K562 (cell line): ENCODE measurements at regions not wholly inside any gene's neighbourhood (a gene's known extent, or its start where the extent isn't known, plus 50 kb on each side); places are given as distances from the start of the nearest gene placed in this dataset.

ENCODE experiments used
- ATAC-seq: fragments of 200-7000 bp; cut with Tn5 transposase; 3 replicates; pipeline ENCODE4 v1.9.1; 2020; ENCODE audit warnings: moderate library complexity
- BruUV-seq: library from RNA; stranded (reverse); fragments of 400-500 nt; replicated peaks from 2 replicates; lab custom pipeline; 2021; lab: Mats Ljungman, UMichigan
- CTCF ChIA-PET: fragments of 300-600 bp; formaldehyde crosslinking; extraction: SDS; loops from one replicate; lab custom pipeline; 2021; ENCODE audit warnings: low intra/inter-chr PET ratio; lab: Yijun Ruan, JAX
- POLR2A ChIA-PET: fragments of 300-600, 350-650 bp; sonication (Branson Sonifier 250); formaldehyde crosslinking; extraction: SDS; loops from one replicate; lab custom pipeline; 2021; ENCODE audit warnings: antibody characterized with exemption, inconsistent platforms; lab: Yijun Ruan, JAX
- DNase-seq, 4 experiments: peaks; one replicate each; pipeline versions ENCODE4 v3.0.0 to v3.0.0-alpha.2; 2011 to 2018; ENCODE audit warnings: low spot score in 3 of 4, mixed read lengths in 3 of 4; ENCODE audit errors: extremely low read depth in 1 of 4
- FAIRE-seq: peaks from 2 replicates; lab custom pipeline; 2011; peaks lifted over from hg19 to GRCh38; lab: Jason Lieb, UNC
- H2AFZ ChIP-seq: 2 replicates; pipeline ENCODE4 v1.6.0; 2011; ENCODE audit warnings: low read depth, low read length, control low read depth, inconsistent platforms
- H3K27ac ChIP-seq: fragments of 200-600 bp; 3 replicates; pipeline ENCODE4 v1.8.0; 2011; ENCODE audit warnings: low read depth, mild to moderate bottlenecking, control low read depth, inconsistent platforms, low read length, moderate library complexity, mixed read lengths; ENCODE audit errors: extremely low read depth
- H3K27me3 ChIP-seq, 2 experiments: fragments of 300-600 bp in 1 of 2; 2 replicates in 1 of 2; 3 replicates in 1 of 2; pipeline versions ENCODE4 v1.6.0 to v1.8.0; 2011; ENCODE audit warnings: inconsistent platforms in 2 of 2, low read length in 2 of 2, mild to moderate bottlenecking in 1 of 2, mixed read lengths in 1 of 2, moderate library complexity in 1 of 2; ENCODE audit not compliant: control insufficient read depth in 2 of 2, insufficient read depth in 2 of 2
- H3K36me3 ChIP-seq: fragments of 300-600 bp; 3 replicates; pipeline ENCODE4 v1.8.0; 2011; ENCODE audit warnings: mild to moderate bottlenecking, low read length, inconsistent platforms; ENCODE audit not compliant: control insufficient read depth, insufficient read depth
- H3K4me1 ChIP-seq, 2 experiments: fragments of 200-600 bp in 1 of 2; replicated peaks in 1 of 2; 2 replicates in 1 of 2; 3 replicates in 1 of 2; pipeline versions ENCODE4 v1.5.1 to v1.8.0; 2011; ENCODE audit warnings: inconsistent platforms in 2 of 2, low read length in 2 of 2, mild to moderate bottlenecking in 1 of 2, mixed read lengths in 1 of 2, moderate library complexity in 1 of 2; ENCODE audit not compliant: control insufficient read depth in 2 of 2, insufficient read depth in 2 of 2
- H3K4me2 ChIP-seq: 2 replicates; pipeline ENCODE4 v1.6.1; 2011; ENCODE audit warnings: low read length, control low read depth, inconsistent platforms, mixed read lengths; ENCODE audit not compliant: insufficient read depth
- H3K4me3 ChIP-seq: fragments of 200-600 bp; sonication (generic), shearing (Covaris generic); 2 replicates; pipeline ENCODE4 v1.5.1; 2016; ENCODE audit warnings: control low read depth, inconsistent platforms
- H3K79me2 ChIP-seq: fragments of 200-600 bp; 3 replicates; pipeline ENCODE4 v1.8.0; 2011; ENCODE audit warnings: low read length, inconsistent platforms; ENCODE audit not compliant: control insufficient read depth, insufficient read depth
- H3K9ac ChIP-seq, 2 experiments: 2 replicates each; pipeline versions ENCODE4 v1.6.0 to v1.6.1; 2011; ENCODE audit warnings: low read depth in 2 of 2, low read length in 2 of 2, control low read depth in 1 of 2, inconsistent platforms in 1 of 2, mild to moderate bottlenecking in 1 of 2, mixed read lengths in 1 of 2; ENCODE audit not compliant: insufficient read depth in 1 of 2
- H3K9me1 ChIP-seq: one replicate; pipeline ENCODE4 v1.6.0; 2011; ENCODE audit warnings: inconsistent platforms, mild to moderate bottlenecking, low read length, moderate library complexity; ENCODE audit not compliant: control insufficient read depth, insufficient read depth
- H3K9me3 ChIP-seq: replicated peaks from 2 replicates; pipeline ENCODE4 v1.5.1; 2011; ENCODE audit warnings: low read depth, low read length, inconsistent platforms; ENCODE audit not compliant: control insufficient read depth, insufficient read depth
- H4K20me1 ChIP-seq: replicated peaks from 2 replicates; pipeline ENCODE4 v1.6.1; 2011; ENCODE audit warnings: low read length, inconsistent platforms, mixed read lengths; ENCODE audit not compliant: control insufficient read depth, insufficient read depth
- DACH1 ChIP-seq: fragments of 450-650 bp; IDR thresholded peaks from 2 replicates; pipeline ENCODE4 v1.6.1; 2018; ENCODE audit not compliant: partially characterized antibody
- HCFC1 ChIP-seq: IDR thresholded peaks from 2 replicates; pipeline ENCODE4 v1.6.1; 2012; ENCODE audit warnings: low read depth, low read length, improper control_type of control experiment
- MECOM ChIP-seq: fragments of 250-450 bp; sonication (Bioruptor Pico); IDR thresholded peaks from 2 replicates; pipeline ENCODE4 v1.8.0; 2022; ENCODE audit warnings: inconsistent platforms
- NR3C1 ChIP-seq: sonication (generic); formaldehyde crosslinking; IDR thresholded peaks from 2 replicates; pipeline ENCODE4 v1.8.1; 2022; ENCODE audit warnings: missing genetic modification reagents
- RAD21 ChIP-seq, 2 experiments: fragments of 250-450 bp in 1 of 2; fragments of 450-650 bp in 1 of 2; sonication (Bioruptor Pico) in 1 of 2; formaldehyde crosslinking in 1 of 2; IDR thresholded peaks in 1 of 2; conservative IDR thresholded peaks in 1 of 2; 2 replicates each; pipeline versions ENCODE4 v1.4.0 to v1.8.0; 2020 to 2022; ENCODE audit warnings: mild to moderate bottlenecking in 2 of 2, moderate library complexity in 1 of 2
- SREBF2 ChIP-seq: sonication (generic); formaldehyde crosslinking; IDR thresholded peaks from 2 replicates; pipeline ENCODE4 v1.4.0; 2020; ENCODE audit warnings: mild to moderate bottlenecking, missing genetic modification reagents
- TAF9B ChIP-seq: fragments of 450-650 bp; IDR thresholded peaks from 2 replicates; pipeline ENCODE4 v1.6.1; 2018; ENCODE audit warnings: mild to moderate bottlenecking; ENCODE audit not compliant: partially characterized antibody
- U2AF2 ChIP-seq: fragments of 200-400 bp; formaldehyde crosslinking; optimal IDR thresholded peaks from 2 replicates; pipeline ENCODE3; 2017; ENCODE audit warnings: low read depth, mild to moderate bottlenecking, low read length
- WGBS: fragments of 100-300 bp; shearing (Covaris generic); methylation state at CpG from one replicate; pipeline ENCODE4 v1.1.6; 2016; ENCODE audit warnings: low coverage, mixed read lengths; ENCODE audit not compliant: insufficient coverage; ENCODE audit errors: missing lambda C conversion rate; 5-methylcytosine and 5-hydroxymethylcytosine counted together
- in situ Hi-C: fragments of 300-500 bp; cut with MboI; formaldehyde crosslinking; loops from 4 replicates; pipeline ENCODE4 v1.15.0; 2018; ENCODE audit warnings: inconsistent platforms, mixed read lengths
- intact Hi-C: fragments of 100-400 bp; cut with micrococcal nuclease; formaldehyde crosslinking; loops from 2 replicates; pipeline ENCODE4 v1.14.2; 2022
- TF ChIP-seq, protein P1 (sequence below): fragments of 250-450 bp; sonication (Bioruptor Pico); IDR thresholded peaks from 2 replicates; pipeline ENCODE4 v1.4.0; 2020; ENCODE audit warnings: mild to moderate bottlenecking, moderate library complexity
- TF ChIP-seq, protein P2 (sequence below): fragments of 450-650 bp; formaldehyde crosslinking; IDR thresholded peaks from 2 replicates; pipeline ENCODE4 v1.4.0; 2020; ENCODE audit warnings: mild to moderate bottlenecking, mixed read lengths

DNA sequence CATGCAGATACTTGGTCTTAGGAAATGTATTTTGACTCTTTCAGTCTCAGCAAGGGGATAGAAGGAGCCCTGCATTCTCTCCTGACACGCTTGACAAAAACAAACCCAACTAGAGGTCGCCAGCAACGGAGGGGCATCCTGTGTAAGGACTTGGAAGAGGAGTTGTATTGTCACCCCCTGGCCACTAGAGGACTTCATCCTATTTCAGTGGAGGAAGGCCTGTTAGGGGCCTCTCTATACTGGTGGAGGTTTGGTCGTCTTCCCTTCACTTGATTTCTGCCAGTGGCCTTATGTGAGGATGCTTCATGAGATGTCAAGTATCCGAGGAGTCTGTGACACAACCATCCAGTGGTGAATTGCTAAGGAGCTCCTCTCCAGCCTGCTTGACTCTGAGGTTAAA is 122.8 kb upstream of the STC2 start (continued):
- TF ChIP-seq, protein P1, sequence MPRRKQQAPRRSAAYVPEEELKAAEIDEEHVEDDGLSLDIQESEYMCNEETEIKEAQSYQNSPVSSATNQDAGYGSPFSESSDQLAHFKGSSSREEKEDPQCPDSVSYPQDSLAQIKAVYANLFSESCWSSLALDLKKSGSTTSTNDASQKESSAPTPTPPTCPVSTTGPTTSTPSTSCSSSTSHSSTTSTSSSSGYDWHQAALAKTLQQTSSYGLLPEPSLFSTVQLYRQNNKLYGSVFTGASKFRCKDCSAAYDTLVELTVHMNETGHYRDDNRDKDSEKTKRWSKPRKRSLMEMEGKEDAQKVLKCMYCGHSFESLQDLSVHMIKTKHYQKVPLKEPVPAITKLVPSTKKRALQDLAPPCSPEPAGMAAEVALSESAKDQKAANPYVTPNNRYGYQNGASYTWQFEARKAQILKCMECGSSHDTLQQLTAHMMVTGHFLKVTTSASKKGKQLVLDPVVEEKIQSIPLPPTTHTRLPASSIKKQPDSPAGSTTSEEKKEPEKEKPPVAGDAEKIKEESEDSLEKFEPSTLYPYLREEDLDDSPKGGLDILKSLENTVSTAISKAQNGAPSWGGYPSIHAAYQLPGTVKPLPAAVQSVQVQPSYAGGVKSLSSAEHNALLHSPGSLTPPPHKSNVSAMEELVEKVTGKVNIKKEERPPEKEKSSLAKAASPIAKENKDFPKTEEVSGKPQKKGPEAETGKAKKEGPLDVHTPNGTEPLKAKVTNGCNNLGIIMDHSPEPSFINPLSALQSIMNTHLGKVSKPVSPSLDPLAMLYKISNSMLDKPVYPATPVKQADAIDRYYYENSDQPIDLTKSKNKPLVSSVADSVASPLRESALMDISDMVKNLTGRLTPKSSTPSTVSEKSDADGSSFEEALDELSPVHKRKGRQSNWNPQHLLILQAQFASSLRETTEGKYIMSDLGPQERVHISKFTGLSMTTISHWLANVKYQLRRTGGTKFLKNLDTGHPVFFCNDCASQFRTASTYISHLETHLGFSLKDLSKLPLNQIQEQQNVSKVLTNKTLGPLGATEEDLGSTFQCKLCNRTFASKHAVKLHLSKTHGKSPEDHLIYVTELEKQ (CRISPR knock-in tag): no peak
- TF ChIP-seq HCFC1 (peak; percentile 51; the same call in 1 of the 2 replicates), DACH1 (no peak), RAD21 (CRISPR knock-in tag; conservative IDR thresholded peaks at IDR 0.05 in 1 of 2, IDR thresholded peaks at IDR 0.05 in 1 of 2) (peak in 1 of 2 experiments; percentile 47; a peak in 2 of 4 replicates), U2AF2 (no peak)

GRCh38 chr5:173450188-173450587 is 122.0 kb upstream of the STC2 start:
- H3K79me2 ChIP-seq: no peaks in the 10 kb centered on the region
- POLR2A ChIA-PET: no interaction called here
- WGBS: 2% methylated on average over 7 of the region's 7 CpGs

More at GRCh38 chr5:173450188-173450587, 122.0 kb upstream of the STC2 start:
- in situ Hi-C loops (no loop called here), intact Hi-C loops (loop anchor here (2.0 kb wide), 1 partner anchor 123 kb away; no protein-coding TSS in a partner anchor)
- no peaks in the 10 kb centered on the region for H4K20me1 ChIP-seq
- H3K9me3 ChIP-seq: no peaks in the 10 kb centered on the region
- FAIRE-seq: no peak
- H3K4me3 ChIP-seq: no peak overlapping the region
- no peak for ATAC-seq
- H3K4me1 ChIP-seq: peaks cover 2 to 15% of the 10 kb centered on the region in 2 experiments; a peak in 3 of 5 replicates
- peaks cover 0 to 15% of the 10 kb centered on the region in 2 experiments; a peak in 2 of 5 replicates for H3K27me3 ChIP-seq
- H3K4me2 ChIP-seq: no peak overlapping the region
- no peak overlapping the region for H3K27ac ChIP-seq
- no peaks in the 10 kb centered on the region for H3K9me1 ChIP-seq
- no peak for DNase-seq
- H2AFZ ChIP-seq: no peak overlapping the region
- CTCF ChIA-PET: no interaction called here
- BruUV-seq: no TSS peak
- H3K9ac ChIP-seq: no peak overlapping the region
- no peaks in the 10 kb centered on the region for H3K36me3 ChIP-seq
- TF ChIP-seq TAF9B (no peak), SREBF2 (CRISPR knock-in tag) (no peak), MECOM (CRISPR knock-in tag) (no peak), NR3C1 (CRISPR knock-in tag) (no peak)
- TF ChIP-seq, protein P2, sequence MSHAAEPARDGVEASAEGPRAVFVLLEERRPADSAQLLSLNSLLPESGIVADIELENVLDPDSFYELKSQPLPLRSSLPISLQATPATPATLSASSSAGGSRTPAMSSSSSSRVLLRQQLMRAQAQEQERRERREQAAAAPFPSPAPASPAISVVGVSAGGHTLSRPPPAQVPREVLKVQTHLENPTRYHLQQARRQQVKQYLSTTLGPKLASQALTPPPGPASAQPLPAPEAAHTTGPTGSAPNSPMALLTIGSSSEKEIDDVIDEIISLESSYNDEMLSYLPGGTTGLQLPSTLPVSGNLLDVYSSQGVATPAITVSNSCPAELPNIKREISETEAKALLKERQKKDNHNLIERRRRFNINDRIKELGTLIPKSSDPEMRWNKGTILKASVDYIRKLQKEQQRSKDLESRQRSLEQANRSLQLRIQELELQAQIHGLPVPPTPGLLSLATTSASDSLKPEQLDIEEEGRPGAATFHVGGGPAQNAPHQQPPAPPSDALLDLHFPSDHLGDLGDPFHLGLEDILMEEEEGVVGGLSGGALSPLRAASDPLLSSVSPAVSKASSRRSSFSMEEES (CRISPR knock-in tag): no peak
